RPMI8226 (cell line): ENCODE measurements at regions not wholly inside any gene's neighbourhood (a gene's known extent, or its start where the extent isn't known, plus 50 kb on each side); places are given as distances from the start of the nearest gene placed in this dataset.

ENCODE experiments used
- DNase-seq: peaks from one replicate; pipeline ENCODE4 v3.0.0-alpha.2; 2015

DNA sequence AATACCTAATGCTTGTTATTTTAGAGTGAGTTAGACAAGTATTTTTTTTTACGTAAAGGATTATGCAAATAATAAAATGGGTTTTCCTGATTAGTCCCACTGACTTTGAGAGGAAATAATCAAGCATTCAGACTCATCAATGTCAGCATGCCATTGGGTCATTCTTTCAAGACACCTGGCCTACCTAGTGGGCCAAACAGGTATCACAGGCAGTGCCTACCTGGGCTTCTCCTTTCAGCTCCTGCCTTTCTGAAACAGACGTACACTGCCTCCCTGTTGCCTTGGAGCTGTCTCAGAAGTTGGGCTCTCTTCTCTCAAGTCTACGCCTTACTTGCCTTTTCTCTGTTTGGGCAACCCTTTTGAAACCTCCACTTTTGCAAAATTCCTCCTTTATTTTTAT is 545.6 kb downstream of the SNAPC1 start:
- no peak for DNase-seq

DNA sequence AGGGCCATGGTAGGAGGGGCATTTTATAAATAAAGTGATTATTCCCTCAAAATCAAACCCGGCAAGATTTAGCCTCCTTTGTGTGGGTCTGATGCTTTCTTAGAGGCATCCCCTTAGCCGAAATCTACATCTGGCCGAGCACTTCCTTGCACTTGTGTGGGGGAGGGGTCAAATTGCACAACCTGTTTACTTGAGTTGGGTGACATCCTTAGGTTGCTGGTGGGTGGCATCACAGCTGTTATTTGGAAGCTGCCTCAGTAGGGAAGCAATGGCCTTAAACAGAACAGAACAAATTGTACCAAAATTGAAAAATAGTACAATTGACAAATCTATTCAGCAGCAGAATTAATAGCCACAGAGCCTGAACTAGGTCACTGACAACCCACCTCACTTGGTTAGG is 546.1 kb downstream of the SNAPC1 start:
- no peak for DNase-seq

DNA sequence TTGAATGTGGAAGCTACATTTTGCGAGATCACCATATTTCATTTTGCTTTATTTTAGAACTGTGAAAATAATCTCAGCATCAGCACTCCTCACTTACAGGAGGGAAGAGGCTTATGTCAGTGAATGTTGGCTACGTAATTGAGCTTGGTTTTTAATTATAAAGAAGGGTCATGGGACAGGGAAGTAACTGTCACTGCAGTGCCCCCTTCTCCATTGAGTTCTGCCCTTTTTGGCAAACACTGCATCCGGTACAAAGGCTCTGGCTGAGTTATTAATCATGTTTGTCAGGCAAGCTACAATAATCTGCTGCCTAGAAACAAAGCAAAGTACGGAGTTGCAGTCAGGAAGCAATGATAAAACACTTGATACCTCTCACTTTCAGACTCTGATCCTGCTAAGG is 546.7 kb downstream of the SNAPC1 start:
- DNase-seq, result no peak

GRCh38 chr14:62313212-62313611 is 551.0 kb downstream of the SNAPC1 start:
- DNase-seq, result no peak

GRCh38 chr14:62314221-62314620 is 552.0 kb downstream of the SNAPC1 start:
- DNase-seq, result no peak

- no peak for DNase-seq
Observed at GRCh38 chr14:62314871-62315270, 552.7 kb downstream of the SNAPC1 start.

DNA sequence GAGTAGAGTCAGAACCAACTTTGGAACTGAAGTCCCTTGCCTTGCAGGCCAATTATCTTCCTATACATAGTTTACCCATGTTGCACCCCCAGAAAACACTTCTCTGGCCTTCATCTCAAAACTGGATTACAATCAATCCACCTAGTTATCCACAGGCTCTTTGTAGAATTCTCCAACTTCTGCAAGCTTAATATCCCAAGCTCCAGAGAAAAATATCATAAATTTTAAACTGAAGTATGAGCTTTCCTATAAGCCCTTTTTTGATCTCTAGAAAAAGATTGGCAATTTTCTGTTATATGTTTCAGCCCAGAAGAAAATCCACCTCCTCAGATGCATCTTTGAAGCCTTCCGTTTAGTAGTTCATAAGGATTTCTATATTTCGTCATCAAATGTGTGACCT is 553.4 kb downstream of the SNAPC1 start:
- DNase-seq, result no peak

- DNase-seq, result no peak
Observed at GRCh38 chr14:62322216-62322615, 560.0 kb downstream of the SNAPC1 start.

DNA sequence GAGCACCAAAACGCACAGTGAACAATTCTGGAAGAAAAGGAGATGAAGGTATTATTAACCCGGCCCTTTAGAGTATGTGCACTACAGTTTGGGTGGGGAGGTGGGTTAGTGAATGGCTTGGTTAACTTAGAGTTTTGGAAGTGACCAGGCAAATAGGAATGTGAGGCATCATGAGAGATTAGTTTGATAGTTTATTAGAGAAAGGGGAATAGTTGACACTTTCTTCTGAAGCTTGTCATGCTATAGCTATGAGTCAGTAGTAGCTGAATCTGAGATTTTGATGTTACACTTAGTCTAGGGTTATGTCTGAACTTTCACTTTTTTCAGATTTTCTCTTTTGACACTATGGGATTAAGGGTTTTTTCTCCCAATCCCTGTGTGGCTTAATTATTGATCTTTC is 567.2 kb downstream of the SNAPC1 start:
- DNase-seq, result no peak

- no peak for DNase-seq
Observed at GRCh38 chr14:62347562-62348011, 585.4 kb downstream of the SNAPC1 start.

GRCh38 chr14:62357362-62357761 is 595.1 kb downstream of the SNAPC1 start:
- no peak for DNase-seq

- DNase-seq, result no peak
Observed at GRCh38 chr14:62364161-62364560, 601.9 kb downstream of the SNAPC1 start.

DNA sequence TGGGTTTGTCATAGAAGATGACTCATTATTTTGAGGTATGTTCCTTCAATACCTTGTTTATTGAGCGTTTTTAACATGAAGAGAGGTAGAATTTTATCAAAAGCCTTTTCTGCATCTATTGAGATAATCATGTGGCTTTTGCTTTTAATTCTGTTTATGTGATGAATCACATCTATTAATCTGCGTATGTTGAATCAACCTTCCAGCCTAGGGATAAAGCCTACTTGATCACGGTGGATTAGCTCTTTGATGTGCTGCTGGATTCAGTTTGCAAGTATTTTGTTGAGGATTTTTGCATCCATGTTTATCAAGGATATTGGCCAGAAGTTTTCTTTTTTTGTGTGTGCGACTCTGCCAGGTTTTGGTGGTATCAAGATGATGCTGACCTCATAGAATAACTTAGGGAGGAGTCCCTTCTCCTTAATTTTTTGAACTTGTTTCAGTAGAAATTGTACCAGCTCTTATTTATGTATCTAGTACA is 602.6 kb downstream of the SNAPC1 start:
- no peak for DNase-seq

- DNase-seq, result no peak
Observed at GRCh38 chr14:62369919-62370560, 607.8 kb downstream of the SNAPC1 start.

- no peak for DNase-seq
Observed at GRCh38 chr14:62373944-62374343, 611.7 kb downstream of the SNAPC1 start.

DNA sequence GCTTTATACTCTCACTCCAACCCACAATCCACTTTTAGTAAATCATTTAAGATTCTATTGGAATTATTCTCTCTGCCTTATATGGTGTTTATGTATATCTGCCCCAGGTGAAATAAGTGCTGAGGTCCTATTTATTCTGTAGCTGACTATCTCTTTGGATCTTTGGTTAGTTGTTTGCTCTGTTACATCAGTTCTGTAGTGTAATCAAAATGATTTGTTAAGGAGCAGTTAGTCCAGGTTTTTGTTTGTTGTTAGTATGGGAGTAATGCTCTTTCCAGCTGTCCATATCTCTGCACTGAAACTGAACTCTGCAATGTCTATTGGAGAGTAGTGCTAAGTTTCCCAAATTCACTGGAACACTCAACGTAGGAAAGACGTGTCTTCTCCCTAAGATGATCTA is 615.8 kb downstream of the SNAPC1 start:
- DNase-seq, result no peak

GRCh38 chr14:62381311-62382070 is 619.3 kb downstream of the SNAPC1 start:
- no peak for DNase-seq

- no peak for DNase-seq
Observed at GRCh38 chr14:62409169-62409568, 636.1 kb downstream of the KCNH5 start.

- DNase-seq, result no peak
Observed at GRCh38 chr14:62409626-62410300, 635.5 kb downstream of the KCNH5 start.

GRCh38 chr14:62420847-62421246 is 624.4 kb downstream of the KCNH5 start:
- DNase-seq, result no peak

GRCh38 chr14:62428429-62429203 is 616.6 kb downstream of the KCNH5 start:
- DNase-seq, result no peak

- DNase-seq, result no peak
Observed at GRCh38 chr14:62429683-62430082, 615.6 kb downstream of the KCNH5 start.

- DNase-seq, result no peak
Observed at GRCh38 chr14:62431496-62431895, 613.8 kb downstream of the KCNH5 start.
